GM18873 (cell line): ENCODE measurements at regions not wholly inside any gene's neighbourhood (a gene's known extent, or its start where the extent isn't known, plus 50 kb on each side); places are given as distances from the start of the nearest gene placed in this dataset.

Experiments
- ATAC-seq: cut with Tn5 transposase; IDR thresholded peaks from one replicate; pipeline ENCODE4 v1.9.1; 2021; ENCODE audit warnings: mild to moderate bottlenecking, moderate library complexity, moderate number of reproducible peaks; ENCODE audit not compliant: unreplicated experiment, low FRiP score

DNA sequence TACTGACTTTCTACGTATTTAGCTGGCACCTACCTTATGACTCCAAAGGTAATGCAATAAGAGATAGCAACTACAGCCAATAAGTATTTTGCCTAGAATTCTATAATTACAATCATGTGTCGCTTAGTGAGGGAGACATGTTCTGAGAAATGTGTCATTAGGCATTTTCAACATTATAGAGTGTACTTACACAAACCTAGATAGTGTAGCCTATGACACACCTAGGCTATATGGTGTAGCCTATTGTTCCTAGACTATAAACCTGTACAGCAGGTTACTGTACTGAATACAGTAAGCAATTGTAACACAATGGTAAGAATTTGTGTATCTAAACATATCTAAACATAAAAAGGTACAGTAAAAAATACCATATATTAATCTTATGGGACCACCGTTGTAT lies 363.4 kb upstream of the DPH6 start:
- no peak for ATAC-seq

DNA sequence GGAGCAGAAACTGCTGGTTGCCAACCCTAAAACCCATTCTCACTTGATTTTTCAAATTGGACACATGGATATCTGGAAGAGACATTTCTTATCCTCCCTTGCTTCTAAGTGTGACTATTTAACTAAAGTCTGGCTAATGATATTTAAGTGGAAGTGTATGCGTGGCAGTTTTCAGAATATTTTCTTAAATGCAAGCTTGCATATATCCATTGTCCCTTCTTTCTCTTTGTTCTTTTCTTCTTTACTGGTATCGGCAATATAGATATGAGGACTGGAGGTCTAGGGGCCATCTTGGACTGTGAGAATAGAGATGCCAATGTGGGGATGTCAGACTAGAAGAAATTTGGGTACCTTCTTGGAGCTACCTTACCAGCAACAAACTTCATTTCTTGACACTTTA lies 364.3 kb upstream of the DPH6 start:
- ATAC-seq, result no peak

DNA sequence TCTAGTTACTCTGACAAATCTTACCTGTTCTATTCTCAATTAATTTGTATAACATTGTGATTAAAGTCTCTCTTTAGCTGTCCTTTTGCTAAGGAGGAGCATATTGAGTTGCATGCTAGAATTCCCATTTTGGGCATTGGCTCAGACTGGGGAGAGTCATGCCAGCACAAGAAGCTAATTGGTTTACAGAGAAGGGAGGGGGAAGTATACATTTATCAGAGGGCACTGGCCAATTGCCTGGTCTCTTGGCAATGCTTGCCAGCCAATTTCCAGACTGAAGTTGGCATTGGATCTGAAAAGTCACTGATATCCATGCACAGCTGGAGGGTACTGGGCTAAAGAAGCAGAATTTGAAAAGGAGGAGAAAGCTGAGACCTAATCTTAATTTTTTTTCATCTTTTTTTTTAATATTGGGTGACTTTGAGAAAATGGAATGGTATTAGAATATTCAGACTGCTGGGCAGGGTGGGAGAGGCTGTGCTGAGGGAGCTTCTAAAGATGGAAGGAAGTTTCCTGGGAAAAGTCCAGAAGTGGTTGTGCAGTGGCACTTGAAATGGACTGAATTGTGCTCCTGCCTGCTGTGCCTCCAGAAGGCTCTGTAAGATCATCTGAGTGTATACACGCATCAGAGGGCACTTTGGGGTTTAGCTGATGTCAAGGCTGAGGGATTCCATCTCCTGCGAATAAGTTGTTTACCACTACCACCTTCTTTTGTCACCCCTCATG lies 365.2 kb upstream of the DPH6 start:
- no peak for ATAC-seq

DNA sequence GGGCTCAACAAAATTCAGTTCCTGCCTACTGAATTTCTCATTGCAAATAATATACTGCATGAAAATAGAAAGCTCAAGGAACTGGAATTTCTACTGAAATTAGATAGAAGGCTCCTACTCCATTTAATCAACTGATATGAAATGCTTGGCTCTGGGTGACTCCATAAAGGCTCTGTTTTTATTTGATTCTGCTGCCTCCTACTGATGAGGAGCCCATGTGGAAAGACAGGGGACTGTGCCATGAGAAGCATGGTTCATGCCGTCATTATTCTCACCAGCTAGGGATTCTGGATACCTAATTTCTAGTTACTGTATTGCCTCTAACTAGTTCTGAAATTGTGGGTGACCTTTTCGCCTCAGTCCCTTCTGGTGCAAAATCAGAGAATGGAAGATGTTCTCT lies 366.2 kb upstream of the DPH6 start:
- ATAC-seq, result no peak

DNA sequence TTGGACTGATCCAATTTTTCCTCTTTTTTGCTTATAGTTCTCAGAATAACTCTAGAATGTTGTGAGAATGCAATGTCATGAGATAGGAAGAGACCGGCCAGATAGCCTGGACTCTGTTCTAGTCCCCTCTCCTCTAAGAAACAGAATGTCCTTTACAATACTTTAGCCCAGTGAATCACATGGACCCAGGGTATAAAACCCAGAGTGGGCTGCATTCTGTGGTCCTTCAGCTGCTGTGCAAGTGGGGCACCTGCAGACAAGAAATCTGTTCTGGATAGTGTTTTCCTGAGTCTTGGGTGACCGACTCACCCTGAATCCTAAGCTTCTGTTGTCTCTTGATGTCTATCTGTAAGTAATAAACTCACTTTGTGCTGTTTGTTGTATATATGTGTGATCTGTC lies 368.6 kb upstream of the DPH6 start:
- ATAC-seq, result no peak

DNA sequence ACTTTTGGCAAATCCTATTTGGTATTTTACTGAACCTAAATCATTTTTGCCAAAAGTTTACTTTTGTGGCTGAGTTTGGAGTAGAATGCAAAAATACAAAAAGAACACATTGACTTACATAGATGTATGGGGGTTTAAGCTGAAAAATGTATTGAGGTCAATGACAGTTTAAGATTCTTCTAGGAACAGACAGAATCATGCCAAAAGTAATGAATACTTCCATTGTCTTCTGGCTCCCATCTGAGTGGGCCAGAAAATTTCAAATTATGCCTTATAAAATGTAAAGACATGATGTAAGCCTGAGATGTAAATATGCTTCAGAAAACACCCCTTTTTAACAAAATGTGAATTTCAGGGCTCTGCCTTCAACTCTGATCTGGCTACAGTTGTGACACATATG lies 375.1 kb upstream of the DPH6 start:
- no peak for ATAC-seq

DNA sequence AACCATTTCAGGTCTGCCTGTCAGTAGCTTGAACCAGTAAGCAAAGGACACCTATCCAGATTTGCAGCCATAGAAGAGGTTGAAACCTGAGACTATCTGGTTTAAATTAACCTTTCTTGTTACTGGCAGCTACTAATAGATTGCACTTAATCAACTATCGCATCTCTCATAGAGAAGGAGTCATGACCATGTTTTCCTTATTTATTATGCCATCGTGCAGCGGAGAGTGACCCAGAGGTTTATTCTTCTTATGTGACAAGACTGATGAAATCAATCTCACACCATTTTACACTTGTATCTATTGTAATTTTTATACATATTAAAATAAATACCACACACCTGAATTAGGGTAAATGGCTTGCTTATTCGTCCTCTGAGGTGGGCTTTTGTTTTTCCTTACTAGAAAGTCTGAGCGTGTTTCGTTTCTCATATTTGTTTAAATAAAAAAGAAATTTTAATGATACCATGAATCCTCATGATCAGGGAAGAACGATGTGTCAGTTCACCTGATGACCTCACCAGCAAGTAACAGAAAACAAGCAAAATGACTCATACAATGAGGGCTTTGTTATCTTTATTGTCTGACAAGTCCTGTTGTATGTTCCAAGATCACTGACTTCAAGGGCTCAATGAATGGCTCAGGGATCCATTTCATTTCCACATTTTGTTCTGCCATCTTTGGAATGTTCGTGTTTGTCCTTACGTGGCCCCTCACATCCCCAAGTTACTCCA lies 379.5 kb upstream of the DPH6 start:
- ATAC-seq, result no peak

DNA sequence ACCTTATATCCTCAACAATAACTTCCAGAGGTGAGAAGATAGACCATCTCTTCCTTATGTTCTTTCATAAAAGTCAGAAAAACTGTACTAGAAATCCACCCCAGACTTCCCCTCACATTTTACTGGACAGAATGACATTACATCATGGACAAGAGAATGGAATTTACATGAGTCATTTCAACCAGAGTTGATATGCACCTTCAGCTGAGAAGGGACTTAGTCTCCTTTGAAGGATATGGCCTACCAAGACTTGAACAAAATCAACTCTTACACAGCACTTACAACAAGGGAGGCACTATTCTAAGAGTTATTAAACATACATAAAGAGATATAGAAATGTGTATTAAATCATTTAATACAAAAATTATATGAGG lies 380.0 kb upstream of the DPH6 start:
- ATAC-seq, result no peak

DNA sequence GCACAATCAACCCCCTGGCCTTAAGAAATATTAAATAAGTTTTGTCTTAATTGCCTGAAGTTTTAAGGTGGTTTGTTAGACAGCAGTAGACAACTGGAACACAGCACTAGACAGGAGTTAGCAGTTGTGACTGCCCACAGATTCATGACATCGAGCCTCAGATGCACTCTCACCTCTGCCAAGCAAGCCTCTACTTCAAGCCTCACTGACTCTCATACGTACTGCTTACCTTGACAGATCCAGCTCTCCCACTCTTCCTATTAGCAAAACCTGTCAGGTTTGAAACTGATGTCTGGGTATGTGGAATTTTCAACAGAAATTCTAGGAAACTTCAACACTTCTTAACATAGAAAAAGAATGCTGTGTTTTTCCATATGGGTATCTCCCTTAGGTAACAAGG lies 382.9 kb upstream of the DPH6 start:
- ATAC-seq, result no peak

DNA sequence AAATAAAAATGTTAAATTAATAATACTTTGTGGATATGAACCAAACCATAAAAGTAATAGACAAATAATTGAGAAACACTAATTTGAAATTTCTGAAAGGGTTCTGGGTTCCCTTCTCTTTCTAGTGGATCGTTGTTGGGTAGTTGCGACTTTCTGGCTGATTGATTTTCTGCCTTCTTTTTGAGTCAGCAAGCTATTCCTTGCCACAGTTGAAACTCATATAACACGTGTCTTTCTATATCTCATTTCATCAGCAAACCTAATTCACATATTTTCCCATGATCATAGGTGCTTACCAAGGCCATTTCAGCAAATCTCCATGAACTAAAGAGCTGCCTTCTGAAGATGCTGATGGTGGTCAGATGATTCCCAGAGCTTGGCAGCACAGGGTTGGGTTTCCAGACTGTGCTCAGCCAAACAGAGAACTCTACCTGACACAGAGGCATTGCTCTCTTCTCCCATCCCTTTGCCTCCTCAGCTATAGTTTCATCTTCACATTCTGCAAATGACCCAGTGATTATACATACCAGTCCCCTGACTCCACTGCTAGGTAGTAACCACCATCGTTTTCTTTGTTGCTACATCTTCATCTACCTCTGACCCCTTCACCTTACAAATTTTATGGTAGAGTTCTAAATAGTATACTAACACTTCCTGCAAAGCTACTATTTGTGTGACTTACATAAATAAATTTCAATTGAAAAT lies 383.9 kb upstream of the DPH6 start:
- ATAC-seq, result peak; percentile 73

DNA sequence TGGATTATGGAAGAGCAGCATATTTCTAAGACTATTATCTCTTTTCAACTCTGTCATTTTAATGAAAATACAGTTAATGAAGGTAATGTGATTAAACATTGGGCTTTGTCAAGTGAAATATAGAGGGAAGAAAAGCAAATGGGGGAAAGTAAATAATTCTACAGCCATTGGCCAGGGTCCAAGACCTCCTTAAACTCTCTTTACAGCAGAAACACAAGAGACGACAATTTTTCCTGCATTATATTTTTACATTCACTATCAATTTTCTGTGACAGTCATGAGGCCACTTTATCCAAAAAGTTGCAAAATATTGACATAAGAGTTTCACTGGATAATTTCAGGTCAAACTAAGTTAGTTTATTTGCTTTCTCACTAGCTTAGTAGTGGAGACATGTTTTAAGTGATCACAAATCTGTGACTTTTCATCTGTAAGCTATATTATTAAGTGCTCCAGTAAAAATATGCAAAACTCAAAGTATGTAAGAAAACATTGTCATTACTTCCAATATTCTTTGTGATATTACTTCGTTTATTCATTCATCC lies 385.9 kb upstream of the DPH6 start:
- ATAC-seq, result no peak

DNA sequence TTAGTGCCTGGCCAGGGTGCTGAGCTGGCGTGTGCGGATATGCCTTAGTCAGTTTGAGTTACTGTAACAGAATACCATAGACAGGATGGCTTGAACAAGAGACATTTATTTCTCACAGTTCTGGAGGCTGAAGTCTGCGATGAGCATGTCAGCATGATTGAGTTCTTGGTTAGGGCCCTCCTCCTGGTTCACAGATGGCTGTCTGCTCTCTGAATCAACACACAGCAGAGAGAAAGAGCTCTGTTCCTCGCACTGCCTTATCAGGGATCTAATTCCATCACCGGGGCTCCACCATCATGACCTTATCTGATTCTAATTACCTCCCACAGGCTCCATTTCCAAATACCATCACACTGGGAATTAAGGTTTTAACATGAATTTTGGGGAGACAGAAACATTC lies 386.6 kb upstream of the DPH6 start:
- ATAC-seq, result no peak

DNA sequence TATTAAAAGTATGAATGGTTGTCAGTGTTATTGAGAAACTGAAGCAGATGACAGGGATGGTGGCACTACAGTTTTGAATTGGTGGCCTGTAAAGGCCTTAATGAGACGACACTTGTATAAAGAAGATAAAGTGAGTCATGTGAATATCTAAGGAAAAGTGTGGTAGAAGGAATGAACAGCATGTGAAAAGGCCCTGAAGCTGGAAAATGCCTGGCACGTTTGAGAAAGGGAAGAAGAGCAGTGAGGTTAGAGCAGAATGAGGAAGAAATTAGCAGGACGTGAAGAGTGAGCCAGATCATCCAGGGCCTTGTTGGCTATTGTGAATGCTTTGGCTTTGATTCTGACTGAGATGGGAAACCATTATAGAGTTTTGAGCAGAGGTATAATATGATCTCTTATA lies 387.6 kb upstream of the DPH6 start:
- ATAC-seq, result no peak

DNA sequence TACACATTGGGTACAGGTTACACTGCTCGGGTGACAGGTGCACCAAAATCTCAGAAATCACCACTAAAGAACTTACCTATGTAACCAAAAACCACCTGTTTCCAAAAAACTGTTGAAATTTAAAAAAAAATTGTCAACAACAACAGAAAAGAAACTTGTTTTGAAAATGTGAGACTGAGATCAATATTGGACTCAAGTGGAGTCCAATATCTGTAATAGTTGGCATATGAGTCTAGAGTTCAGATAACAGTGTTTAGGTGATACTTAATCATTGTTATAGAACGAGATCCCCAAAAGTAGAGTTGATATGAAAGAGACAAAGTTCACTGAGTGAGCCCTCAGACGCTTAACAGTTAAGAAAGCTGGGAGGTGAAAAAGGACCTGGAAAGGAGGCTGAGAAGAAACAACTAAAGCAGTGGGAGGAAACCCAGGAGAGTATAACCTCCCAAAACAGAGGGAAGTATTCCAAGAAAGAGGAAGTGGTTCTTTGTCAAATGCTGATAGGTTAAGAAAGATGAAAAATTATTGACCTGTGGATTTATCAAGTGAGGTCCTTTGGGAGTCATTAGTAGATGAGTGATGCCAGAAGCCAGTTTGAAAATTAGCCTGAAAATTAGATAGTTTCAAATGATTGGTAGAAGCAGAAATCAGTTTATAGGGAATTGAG lies 388.6 kb upstream of the DPH6 start:
- no peak for ATAC-seq

DNA sequence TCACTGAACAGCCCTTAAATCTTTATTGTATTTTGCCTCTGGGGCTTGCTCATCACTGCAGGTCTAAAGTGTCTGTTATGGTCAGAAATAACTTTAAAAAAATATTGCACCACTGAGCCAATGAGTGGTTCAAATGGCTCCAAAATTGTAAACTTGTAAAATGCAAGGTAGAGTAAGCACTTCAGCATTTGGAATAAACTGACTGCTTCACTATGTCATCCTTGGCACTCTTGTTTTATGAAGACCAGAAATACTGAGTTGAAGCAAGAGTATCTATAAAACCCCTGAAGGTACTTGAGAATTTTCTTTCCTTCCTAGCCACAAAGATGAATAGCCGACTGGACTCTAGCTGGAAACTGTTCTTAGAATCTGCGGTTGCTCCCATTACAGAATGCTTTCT lies 390.3 kb upstream of the DPH6 start:
- no peak for ATAC-seq

DNA sequence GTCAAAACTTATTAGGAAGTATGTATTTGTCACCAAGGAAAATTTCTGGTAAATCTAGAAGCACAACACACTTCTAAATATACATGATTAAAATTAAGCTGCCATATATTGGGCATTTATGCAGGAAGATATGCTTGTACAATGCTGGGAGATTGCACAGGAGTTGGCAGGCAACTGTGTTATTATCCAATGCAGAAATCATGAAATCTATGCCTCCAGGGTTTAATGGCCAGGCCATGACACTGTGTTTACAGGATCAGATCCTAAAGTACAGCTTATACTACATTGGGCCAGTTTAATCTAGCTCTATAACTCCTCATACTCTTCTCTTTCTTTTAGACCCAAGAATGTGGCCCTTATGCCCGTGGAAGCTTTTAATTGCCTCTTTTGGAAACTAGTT lies 391.4 kb upstream of the DPH6 start:
- ATAC-seq, result no peak

DNA sequence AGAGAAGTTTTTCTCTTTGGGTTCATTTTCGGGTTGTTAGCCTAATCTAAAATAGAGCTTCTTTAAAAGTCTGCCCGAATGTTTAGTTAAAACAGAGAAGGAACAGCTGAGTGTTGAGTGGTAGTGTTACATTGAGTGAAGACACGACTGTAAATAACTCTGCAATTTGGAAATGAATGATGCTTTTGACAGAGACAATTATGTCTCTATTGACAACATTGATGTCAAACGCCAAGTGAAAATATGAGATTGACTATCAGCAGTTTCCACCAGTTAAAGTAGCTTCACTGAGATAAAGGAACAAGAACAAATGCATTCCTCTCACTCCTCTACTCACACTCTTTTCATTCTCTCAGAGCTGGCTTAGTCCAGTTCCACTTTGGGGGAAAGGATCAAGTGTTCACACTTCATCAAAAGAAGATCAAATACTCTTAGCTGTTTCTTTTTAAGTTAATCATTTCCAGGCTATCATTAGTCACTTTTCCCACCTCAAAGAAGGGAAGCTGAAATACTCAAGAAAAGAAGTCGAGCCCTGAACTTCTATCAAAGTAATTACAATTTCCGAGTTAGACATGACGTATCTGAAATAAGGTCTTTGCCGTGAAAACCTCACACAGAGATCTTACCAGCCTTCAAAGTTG lies 399.1 kb upstream of the DPH6 start:
- ATAC-seq, result no peak

DNA sequence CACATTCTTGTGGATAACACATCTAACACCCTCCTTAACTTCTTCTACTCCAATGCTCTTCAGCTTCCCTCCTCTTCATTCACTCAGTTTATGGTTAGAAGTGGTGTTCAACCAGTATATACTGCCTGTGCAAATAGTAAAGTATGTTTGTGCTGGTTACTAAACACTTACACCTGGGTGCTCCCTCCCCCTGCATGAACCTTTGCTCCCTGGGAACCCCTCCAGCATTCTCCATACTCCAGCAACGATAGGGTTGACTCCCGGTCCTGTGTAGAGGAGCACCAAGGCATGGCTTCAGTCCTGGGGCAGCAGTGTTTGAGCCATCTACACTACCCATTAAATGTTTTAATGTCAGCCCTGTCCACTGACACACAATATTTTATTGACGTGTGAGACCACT lies 407.5 kb upstream of the DPH6 start:
- no peak for ATAC-seq

DNA sequence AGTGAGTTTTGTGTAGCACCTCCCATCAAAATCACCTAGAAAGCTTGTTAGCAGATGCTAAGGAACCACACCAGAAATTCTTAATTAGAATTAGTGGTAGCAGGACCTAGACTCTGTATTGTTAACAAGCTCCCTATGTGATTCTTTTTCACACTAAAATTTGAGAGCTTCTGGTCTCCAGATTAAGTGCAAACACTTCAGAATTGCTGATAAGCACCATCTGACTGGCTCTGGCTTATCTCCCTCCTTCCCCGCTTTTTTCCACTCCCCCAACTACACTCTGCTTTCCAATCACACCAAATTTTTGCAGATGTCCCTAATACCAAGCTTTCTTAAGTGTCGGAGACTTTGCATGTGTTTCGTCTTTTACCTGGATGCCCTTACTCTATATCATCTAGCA lies 410.1 kb upstream of the DPH6 start:
- ATAC-seq, result no peak

DNA sequence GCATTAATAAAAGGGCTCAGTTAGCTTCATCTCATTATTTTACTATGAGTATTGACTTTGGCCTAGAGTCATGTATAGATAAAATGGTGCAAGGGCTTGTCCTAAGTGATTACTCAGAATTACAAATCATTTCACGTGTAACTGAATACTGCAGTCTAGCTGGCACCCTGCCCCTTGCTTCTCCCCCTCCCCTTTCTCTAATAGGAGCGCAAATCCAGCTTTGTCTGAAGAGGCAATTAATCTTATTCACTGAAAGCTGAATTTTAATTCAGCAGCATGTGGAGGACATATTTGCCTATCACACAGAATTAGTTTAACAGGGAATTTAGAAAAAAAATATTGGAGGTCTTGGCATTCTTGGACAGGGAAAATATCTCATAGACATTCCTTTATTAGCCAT lies 412.1 kb upstream of the DPH6 start:
- ATAC-seq, result no peak

DNA sequence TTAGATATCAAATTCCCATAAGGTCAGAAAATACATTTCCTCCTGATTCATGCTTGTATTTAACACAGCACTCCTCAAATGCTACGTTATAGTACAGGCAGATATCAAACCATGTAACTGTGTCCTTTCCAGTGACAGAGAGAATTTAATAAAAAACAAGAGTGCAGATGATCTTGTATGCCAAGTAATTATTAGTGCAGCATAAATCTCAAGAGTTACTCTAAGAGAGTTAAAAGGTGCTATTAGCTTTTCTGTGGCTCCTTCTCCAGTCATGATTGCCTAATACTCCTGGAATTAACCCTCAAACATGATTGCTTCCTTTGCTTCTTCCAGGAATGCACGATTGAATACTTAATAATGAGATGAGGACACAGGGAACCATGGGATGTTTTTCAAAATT lies 413.0 kb upstream of the DPH6 start:
- ATAC-seq, result no peak
